MM.1S (cell line): ENCODE measurements at regions not wholly inside any gene's neighbourhood (a gene's known extent, or its start where the extent isn't known, plus 50 kb on each side); places are given as distances from the start of the nearest gene placed in this dataset.

Experiments used
- EZH2 ChIP-seq: fragments of 300-600 bp; sonication (generic); optimal IDR thresholded peaks from 2 replicates; pipeline ENCODE3; 2017; ENCODE audit warnings: low read depth, mild to moderate bottlenecking, antibody characterized with exemption, low read length, mixed read lengths
- EZH2phosphoT487 ChIP-seq: fragments of 300-600 bp; sonication (generic); IDR thresholded peaks from 2 replicates; pipeline ENCODE4 v1.6.1; 2018; ENCODE audit warnings: antibody characterized with exemption, low read length
- TF ChIP-seq, protein P1 (sequence below): fragments of 300-600 bp; sonication (generic); IDR thresholded peaks from 2 replicates; pipeline ENCODE4 v1.5.1; 2016; ENCODE audit warnings: antibody characterized with exemption, low read length, mixed read lengths

DNA sequence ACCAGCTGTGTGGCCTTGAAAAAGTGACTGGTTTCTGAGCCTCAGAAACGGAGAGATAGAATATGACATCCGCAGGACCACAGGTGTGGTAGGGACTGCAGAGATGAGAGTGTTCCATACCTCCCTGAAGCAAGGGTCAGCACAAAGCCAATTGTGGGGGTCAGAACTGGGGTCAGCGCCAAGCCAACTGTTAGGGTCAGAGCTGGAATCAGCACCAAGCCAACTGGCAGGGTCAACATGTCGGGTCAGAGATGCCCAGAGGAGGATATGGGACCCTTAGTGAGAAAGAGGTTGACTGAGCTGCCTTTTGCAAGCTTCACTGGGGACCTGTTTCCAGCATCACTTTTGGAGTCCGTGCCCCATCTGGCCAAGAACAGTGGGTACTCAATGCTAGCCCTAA, 93.9 kb downstream of the MATN1 start:
- TF ChIP-seq, protein P1, sequence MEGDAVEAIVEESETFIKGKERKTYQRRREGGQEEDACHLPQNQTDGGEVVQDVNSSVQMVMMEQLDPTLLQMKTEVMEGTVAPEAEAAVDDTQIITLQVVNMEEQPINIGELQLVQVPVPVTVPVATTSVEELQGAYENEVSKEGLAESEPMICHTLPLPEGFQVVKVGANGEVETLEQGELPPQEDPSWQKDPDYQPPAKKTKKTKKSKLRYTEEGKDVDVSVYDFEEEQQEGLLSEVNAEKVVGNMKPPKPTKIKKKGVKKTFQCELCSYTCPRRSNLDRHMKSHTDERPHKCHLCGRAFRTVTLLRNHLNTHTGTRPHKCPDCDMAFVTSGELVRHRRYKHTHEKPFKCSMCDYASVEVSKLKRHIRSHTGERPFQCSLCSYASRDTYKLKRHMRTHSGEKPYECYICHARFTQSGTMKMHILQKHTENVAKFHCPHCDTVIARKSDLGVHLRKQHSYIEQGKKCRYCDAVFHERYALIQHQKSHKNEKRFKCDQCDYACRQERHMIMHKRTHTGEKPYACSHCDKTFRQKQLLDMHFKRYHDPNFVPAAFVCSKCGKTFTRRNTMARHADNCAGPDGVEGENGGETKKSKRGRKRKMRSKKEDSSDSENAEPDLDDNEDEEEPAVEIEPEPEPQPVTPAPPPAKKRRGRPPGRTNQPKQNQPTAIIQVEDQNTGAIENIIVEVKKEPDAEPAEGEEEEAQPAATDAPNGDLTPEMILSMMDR, result no peak
- TF ChIP-seq EZH2phosphoT487, result no peak
- no peak for TF ChIP-seq EZH2
